Transverse colon (tissue), 3 donors: ENCODE measurements at regions not wholly inside any gene's neighbourhood (a gene's known extent, or its start where the extent isn't known, plus 50 kb on each side); places are given as distances from the start of the nearest gene placed in this dataset.

Experiments
- CTCF ChIP-seq, 5 experiments: fragments of 200-600 bp in 3 of 5; fragments of 450-650 bp in 2 of 5; sonication (generic) in 3 of 5; IDR thresholded peaks; 1 replicate in 2 of 5; 2 replicates in 3 of 5; pipeline ENCODE4 v1.5.1; 2016 to 2017; ENCODE audit warnings: antibody characterized with exemption in 5 of 5, inconsistent platforms in 3 of 5, mild to moderate bottlenecking in 2 of 5, moderate library complexity in 1 of 5
- POLR2A ChIP-seq: fragments of 450-650 bp; IDR thresholded peaks from one replicate; pipeline ENCODE4 v1.6.1; 2016; ENCODE audit warnings: antibody characterized with exemption, mild to moderate bottlenecking, moderate library complexity

- TF ChIP-seq CTCF (IDR thresholded peaks at IDR 0.05), result no peak
- no peak for TF ChIP-seq POLR2A
Observed at GRCh38 chr7:19567011-19567410, 141.8 kb downstream of the POLR1F start.
